WTC11 (cell line): ENCODE measurements at regions not wholly inside any gene's neighbourhood (a gene's known extent, or its start where the extent isn't known, plus 50 kb on each side); places are given as distances from the start of the nearest gene placed in this dataset.

Experiments
- ETV6 ChIP-seq: sonication (generic); formaldehyde crosslinking; IDR thresholded peaks from 2 replicates; pipeline ENCODE4 v1.8.1; 2022; ENCODE audit warnings: mild to moderate bottlenecking, missing genetic modification reagents
- TEAD4 ChIP-seq: sonication (generic); formaldehyde crosslinking; IDR thresholded peaks from 2 replicates; pipeline ENCODE4 v1.8.0; 2022; ENCODE audit warnings: mild to moderate bottlenecking, missing genetic modification reagents
- ZNF232 ChIP-seq: sonication (generic); formaldehyde crosslinking; IDR thresholded peaks from 2 replicates; pipeline ENCODE4 v1.8.0; 2022; ENCODE audit warnings: mild to moderate bottlenecking, missing genetic modification reagents
- TF ChIP-seq, protein P1 (sequence below): sonication (generic); formaldehyde crosslinking; IDR thresholded peaks from 2 replicates; pipeline ENCODE4 v1.8.1; 2022; ENCODE audit warnings: low read depth, missing genetic modification reagents, borderline replicate concordance
- TF ChIP-seq, protein P2 (sequence below): fragments of 200-600 bp; IDR thresholded peaks from 2 replicates; pipeline ENCODE4 v1.8.0; 2022; ENCODE audit warnings: antibody characterized with exemption
- TF ChIP-seq, protein P3 (sequence below): sonication (generic); formaldehyde crosslinking; IDR thresholded peaks from 2 replicates; pipeline ENCODE4 v1.8.0; 2022; ENCODE audit warnings: mild to moderate bottlenecking, missing genetic modification reagents
- TF ChIP-seq, protein P4 (sequence below): fragments of 250-450 bp; sonication (Bioruptor Pico); IDR thresholded peaks from 2 replicates; pipeline ENCODE4 v1.8.0; 2021; ENCODE audit warnings: mild to moderate bottlenecking
- TF ChIP-seq, protein P5 (sequence below): fragments of 250-450 bp; sonication (Bioruptor Pico); conservative IDR thresholded peaks from 2 replicates; pipeline ENCODE4 v1.9.0; 2021; ENCODE audit warnings: mild to moderate bottlenecking

DNA sequence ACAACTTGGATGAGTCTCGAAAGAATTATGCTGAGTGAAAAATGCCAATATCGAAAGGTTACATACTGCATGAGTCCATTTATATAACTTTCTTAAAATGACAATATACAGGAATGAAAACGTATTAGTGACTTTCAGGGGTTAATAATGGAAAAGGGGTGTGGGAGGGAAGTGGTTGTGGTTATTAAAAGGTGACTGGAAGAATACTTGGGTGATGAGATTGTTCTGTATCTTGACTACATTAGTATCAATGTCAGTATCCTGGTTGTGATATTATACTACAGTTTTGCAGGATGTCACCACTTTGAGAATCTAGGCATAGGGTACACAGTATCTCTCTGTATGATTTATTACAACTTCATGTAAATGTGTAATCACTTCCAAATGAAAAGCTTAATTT lies 204.5 kb downstream of the DTHD1 start:
- TF ChIP-seq ZNF232 (CRISPR knock-in tag) (no peak), ETV6 (CRISPR knock-in tag) (no peak), TEAD4 (no peak)
- TF ChIP-seq, protein P1, sequence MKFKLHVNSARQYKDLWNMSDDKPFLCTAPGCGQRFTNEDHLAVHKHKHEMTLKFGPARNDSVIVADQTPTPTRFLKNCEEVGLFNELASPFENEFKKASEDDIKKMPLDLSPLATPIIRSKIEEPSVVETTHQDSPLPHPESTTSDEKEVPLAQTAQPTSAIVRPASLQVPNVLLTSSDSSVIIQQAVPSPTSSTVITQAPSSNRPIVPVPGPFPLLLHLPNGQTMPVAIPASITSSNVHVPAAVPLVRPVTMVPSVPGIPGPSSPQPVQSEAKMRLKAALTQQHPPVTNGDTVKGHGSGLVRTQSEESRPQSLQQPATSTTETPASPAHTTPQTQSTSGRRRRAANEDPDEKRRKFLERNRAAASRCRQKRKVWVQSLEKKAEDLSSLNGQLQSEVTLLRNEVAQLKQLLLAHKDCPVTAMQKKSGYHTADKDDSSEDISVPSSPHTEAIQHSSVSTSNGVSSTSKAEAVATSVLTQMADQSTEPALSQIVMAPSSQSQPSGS (CRISPR knock-in tag), result no peak
- TF ChIP-seq, protein P2, sequence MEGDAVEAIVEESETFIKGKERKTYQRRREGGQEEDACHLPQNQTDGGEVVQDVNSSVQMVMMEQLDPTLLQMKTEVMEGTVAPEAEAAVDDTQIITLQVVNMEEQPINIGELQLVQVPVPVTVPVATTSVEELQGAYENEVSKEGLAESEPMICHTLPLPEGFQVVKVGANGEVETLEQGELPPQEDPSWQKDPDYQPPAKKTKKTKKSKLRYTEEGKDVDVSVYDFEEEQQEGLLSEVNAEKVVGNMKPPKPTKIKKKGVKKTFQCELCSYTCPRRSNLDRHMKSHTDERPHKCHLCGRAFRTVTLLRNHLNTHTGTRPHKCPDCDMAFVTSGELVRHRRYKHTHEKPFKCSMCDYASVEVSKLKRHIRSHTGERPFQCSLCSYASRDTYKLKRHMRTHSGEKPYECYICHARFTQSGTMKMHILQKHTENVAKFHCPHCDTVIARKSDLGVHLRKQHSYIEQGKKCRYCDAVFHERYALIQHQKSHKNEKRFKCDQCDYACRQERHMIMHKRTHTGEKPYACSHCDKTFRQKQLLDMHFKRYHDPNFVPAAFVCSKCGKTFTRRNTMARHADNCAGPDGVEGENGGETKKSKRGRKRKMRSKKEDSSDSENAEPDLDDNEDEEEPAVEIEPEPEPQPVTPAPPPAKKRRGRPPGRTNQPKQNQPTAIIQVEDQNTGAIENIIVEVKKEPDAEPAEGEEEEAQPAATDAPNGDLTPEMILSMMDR, result no peak
- TF ChIP-seq, protein P3, sequence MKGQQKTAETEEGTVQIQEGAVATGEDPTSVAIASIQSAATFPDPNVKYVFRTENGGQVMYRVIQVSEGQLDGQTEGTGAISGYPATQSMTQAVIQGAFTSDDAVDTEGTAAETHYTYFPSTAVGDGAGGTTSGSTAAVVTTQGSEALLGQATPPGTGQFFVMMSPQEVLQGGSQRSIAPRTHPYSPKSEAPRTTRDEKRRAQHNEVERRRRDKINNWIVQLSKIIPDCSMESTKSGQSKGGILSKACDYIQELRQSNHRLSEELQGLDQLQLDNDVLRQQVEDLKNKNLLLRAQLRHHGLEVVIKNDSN (CRISPR knock-in tag), result no peak
- TF ChIP-seq, protein P4, sequence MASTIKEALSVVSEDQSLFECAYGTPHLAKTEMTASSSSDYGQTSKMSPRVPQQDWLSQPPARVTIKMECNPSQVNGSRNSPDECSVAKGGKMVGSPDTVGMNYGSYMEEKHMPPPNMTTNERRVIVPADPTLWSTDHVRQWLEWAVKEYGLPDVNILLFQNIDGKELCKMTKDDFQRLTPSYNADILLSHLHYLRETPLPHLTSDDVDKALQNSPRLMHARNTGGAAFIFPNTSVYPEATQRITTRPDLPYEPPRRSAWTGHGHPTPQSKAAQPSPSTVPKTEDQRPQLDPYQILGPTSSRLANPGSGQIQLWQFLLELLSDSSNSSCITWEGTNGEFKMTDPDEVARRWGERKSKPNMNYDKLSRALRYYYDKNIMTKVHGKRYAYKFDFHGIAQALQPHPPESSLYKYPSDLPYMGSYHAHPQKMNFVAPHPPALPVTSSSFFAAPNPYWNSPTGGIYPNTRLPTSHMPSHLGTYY (CRISPR knock-in tag), result no peak
- TF ChIP-seq, protein P5, sequence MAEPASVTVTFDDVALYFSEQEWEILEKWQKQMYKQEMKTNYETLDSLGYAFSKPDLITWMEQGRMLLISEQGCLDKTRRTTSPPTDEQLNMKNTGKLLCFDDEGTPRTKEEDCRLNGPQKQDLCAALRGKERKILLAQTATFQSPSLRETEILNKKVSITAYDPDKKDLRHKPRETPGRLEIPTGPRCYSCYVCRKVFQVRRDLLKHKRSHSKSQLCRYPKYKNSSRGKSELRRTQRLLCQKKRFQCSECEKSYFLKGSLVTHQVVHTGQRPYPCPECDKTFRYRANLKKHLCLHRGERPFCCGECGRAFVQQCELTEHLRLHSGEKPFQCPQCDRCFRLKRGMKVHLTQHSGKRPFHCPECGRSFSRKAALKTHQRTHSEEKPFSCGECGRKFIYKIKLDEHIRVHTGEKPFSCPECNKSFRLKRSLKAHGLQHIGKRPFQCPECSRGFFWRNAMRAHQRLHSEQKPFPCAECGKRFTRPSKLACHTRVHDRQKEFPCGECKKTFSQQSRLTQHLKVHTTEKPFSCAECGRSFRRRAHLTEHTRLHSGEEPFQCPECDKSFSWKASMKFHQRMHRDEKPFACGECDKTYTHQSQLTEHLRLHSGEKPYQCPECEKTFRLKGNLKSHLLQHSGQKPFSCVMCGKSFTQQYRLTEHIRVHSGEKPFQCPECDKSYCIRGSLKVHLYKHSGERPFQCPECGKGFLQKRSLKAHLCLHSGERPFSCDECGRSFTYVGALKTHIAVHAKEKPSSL (CRISPR knock-in tag), result no peak
